Embryonic facial prominence (tissue), 1 donor: ENCODE measurements at regions not wholly inside any gene's neighbourhood (a gene's known extent, or its start where the extent isn't known, plus 50 kb on each side); places are given as distances from the start of the nearest gene placed in this dataset.

Experiments used
- DNase-seq: peaks from one replicate; pipeline ENCODE4 v3.0.0-alpha.2; 2016; ENCODE audit errors: extremely low spot score

- DNase-seq = no peak
Observed at GRCh38 chr2:102967451-102967850, 205.6 kb downstream of the TMEM182 start.

DNA sequence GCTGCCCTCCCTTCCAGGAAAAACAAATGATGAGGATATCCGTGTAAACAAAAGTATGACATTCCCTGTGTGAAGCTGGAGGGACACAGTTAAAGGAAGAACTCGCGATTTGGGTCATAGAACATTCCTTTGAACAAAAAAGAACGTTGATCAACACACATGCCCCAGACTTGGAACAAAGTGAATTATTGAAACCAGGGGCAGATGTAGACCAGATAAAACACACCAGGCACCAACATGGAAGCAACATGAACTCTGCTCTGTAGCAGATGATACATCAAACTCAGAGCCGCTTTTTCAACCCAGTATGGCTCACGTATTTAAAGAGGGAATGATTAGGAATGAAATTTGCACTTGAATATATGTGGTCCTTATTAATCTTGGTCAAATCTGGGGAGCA is 206.5 kb downstream of the TMEM182 start:
- no peak for DNase-seq

GRCh38 chr2:102971701-102972100 is 209.9 kb downstream of the TMEM182 start:
- no peak for DNase-seq

GRCh38 chr2:102975996-102976975 is 214.5 kb downstream of the TMEM182 start:
- DNase-seq = peak; percentile 18

DNA sequence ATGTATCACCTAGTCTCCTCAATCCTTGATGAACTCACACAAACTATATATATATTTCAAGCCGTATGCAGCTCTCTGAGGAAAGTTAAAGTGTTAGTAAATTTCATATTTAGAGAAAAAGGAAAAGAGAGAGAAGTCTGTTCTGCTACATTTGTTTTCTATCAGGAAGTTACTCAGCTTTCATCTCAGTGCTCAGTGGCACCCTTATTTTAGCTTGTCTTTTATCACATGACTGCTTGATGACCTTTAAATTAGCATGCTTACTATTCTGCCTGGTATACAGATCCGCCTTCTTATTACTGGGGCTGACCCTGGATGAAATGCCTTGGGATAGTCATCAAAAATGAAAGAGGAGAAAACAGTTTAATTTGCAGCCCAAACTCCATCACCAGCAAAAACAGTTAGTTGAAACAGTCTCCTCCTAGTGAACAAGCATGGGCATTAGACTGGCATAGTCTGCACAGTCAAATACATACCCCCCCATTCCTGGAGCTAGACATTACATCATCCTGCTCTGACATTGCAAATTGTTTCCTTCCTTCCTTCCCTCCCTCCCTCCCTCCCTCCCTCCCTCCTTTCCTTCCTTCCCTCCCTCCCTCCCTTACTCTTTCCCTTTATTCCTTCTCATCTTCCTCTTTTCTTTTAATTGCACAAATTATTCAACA is 215.7 kb downstream of the TMEM182 start:
- DNase-seq = no peak

- no peak for DNase-seq
Observed at GRCh38 chr2:102978091-102978490, 216.3 kb downstream of the TMEM182 start.

DNA sequence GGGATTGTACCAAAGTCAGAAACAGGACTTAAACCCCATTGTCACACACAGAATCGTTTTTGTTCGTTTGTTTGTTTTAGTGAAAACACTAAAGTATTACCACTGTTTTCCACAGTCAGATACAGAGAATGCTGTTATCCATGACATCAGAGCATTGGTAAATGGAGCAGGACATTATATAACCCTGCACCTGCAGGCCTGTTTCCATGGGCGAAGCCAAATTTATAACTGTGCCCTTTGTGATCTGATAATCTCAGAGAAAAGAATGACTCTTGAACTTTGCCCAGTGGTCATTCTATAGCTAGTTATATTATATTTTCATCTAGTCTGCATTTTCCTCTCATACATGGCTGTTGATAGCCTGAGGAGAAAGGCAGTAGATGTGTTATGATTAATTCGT is 217.6 kb downstream of the TMEM182 start:
- no peak for DNase-seq

DNA sequence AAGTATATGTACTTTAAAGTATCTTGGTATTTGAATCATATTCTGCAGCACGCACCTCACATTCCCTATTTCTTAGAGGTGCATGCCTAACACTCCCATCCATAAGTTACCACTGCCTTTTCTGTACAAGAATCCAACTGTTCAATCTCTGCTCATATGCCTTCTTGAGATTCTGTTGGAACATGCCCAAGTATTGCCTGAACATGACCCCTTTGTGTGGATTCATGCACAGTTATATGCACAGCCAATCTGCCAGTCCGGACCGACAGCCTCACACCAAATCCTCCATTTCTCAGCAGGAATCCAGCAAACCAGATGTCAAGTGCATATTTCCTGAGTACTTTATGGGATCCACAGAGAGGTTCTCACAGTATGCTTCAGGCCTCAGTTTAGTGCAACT is 222.0 kb downstream of the TMEM182 start:
- DNase-seq = no peak

GRCh38 chr2:102986826-102987490 is 225.1 kb downstream of the TMEM182 start:
- no peak for DNase-seq

DNA sequence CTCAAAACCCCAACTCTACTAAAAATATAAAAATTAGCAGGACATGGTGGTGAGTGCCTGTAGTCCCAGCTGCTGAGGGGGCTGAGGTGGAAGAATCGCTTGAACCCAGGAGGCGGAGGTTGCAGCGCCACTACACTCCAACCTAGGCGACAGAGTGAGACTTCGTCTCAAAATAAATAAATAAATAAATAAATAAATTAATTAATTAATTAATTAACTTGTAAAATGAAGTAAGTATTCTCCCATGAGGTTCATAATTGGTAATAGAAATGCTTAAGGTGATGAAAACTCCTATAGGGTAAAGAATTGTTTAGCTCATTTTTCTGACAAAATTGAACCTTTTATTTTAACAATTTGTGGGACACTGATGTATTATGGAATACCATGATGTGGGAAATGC is 230.8 kb downstream of the TMEM182 start:
- DNase-seq = no peak

- DNase-seq = no peak
Observed at GRCh38 chr2:102999958-103000357, 238.1 kb downstream of the TMEM182 start.

GRCh38 chr2:103002954-103003353 is 241.1 kb downstream of the TMEM182 start:
- DNase-seq = no peak

DNA sequence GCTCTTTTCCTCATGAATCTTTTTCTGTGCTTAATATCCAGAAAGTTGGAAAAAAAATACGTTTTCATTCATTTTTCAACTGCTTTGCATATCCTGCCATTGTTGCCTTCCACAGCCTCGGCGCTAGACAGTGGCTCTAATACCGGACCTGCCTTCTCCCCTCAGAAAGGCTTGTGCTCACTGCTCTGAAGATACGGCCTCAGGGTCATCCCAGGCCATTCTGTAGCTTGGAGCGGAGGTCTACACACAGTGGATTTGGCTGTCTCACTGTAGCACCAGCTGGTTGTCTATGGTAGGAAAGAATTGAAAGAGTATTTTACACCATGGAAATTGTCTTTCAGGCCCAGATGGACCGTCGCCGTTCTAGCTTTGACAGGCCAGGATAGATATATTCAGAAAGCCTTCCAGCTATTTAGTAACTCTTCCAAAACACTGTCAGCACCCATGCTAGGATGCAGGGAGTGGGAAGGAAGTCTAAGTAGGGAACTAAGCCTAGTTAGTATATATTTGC is 242.0 kb downstream of the TMEM182 start:
- no peak for DNase-seq

DNA sequence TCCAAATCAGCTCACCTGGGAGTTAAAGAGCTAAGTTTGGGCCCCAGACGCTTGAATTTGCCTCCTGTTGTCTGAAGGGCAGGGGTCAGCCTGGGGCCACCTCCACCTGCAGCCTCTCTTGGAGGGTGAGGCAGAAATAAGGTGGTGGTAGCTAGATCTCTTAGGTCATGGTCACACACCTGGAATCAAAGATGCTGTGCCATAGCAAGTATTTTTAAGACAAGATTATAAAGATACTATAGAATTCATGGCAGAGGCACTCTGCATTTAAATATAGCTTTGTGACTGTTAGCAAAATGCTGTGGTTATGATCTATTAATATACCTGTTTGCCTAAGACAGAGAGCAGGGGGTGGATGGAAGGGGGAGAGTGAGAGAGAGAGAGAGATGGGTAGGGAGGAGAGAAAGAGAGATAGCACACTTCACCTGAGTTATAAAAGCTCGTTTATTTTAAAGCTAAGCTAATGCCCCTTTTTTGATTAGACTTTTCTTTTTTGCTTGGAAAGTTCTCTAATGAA is 242.7 kb downstream of the TMEM182 start:
- DNase-seq = no peak

- no peak for DNase-seq
Observed at GRCh38 chr2:103005393-103005792, 243.6 kb downstream of the TMEM182 start.

DNA sequence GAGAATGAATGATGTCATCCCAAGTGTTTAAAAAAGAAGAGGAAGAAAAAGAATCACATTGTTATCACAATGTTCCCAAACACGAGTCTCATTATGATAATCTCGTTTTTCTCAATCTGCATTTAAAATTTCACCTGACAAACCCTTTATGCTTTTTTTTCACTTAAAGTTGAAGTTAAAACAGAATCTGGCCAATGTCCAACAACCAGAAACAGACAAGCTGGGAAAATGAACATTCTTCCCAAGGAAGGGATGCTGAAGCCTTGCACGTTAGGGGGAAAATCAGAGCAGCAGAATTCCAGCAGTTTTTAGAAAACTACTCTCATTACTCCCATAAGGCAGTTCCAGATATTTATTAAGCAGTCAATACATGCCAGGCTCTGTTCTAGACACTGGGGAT is 245.3 kb downstream of the TMEM182 start:
- DNase-seq = no peak

GRCh38 chr2:103008586-103008985 is 246.8 kb downstream of the TMEM182 start:
- no peak for DNase-seq

DNA sequence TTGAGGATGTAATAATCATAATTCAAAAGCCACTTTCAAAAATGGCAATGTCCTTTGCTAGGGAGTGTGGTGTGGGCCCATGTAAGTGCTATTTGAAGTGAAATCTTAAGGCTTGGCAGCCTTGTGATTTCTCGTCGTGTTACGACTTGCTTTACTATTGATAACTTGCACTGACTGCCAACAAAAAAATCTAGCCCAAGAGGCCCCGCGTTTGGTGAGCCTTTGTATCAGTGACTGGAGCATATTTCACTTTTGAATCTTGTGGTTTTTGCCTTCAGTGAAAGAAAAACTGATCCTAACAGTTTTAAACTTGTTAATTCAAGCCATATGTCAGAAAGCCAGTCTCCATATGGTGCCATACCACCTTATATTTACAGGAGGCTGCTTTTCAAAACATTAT is 248.0 kb downstream of the TMEM182 start:
- peak; percentile 38 for DNase-seq

- DNase-seq = no peak
Observed at GRCh38 chr2:103010306-103010705, 248.5 kb downstream of the TMEM182 start.

GRCh38 chr2:103010751-103011150 is 248.9 kb downstream of the TMEM182 start:
- DNase-seq = no peak

GRCh38 chr2:103012590-103012989 is 250.8 kb downstream of the TMEM182 start:
- no peak for DNase-seq

GRCh38 chr2:103025056-103025455 is 263.2 kb downstream of the TMEM182 start:
- DNase-seq = no peak
